ENCODE measurements at regions not wholly inside any gene's neighbourhood (a gene's known extent, or its start where the extent isn't known, plus 50 kb on each side); places are given as distances from the start of the nearest gene placed in this dataset.

- Histone ChIP-seq H3K27me3 (no peaks in the 10 kb centered on the region), H3K36me3 (no peaks in the 10 kb centered on the region), H3K4me1 (no peaks in the 10 kb centered on the region), H3K27ac (no peak overlapping the region), H3K9me3 (no peaks in the 10 kb centered on the region), H3K4me3 (no peak overlapping the region)
- intact Hi-C loops (cut with DNase I; ENCODE audit: low total_unique reads) = no loop called here
- no peak for DNase-seq
- TF ChIP-seq CTCF (IDR thresholded peaks at IDR 0.05) (no peak), POLR2A (IDR thresholded peaks at IDR 0.05) (no peak)
Measured at GRCh38 chrX:20829665-20830491, 544.3 kb upstream of the CNKSR2 start.

DNA sequence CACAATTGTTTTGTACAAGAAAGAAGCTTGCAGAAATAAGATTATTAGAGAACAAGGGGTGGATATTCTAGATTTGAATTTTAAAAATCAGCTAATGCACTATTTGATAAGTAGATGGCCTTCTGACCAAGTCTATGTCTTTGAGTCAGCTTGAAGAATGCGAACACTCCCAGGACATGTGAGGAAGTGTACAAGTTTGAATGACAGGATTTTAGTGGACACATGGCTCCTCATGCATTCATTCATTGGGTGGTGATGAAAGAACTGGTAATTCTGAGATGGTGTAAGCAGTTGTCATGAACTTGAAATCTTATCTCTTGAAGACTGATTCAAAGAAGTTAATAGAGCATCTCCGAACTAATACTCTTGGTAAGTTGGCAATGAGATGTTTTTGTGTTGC is 548.2 kb upstream of the CNKSR2 start:
- no peaks in the 10 kb centered on the region for H3K36me3 ChIP-seq
- H3K4me1 ChIP-seq = no peaks in the 10 kb centered on the region
- H3K9me3 ChIP-seq = no peaks in the 10 kb centered on the region
- H3K27ac ChIP-seq = no peak overlapping the region
- intact Hi-C loops (cut with DNase I; ENCODE audit: low total_unique reads) = no loop called here
- no peak overlapping the region for H3K4me3 ChIP-seq
- no peak for TF ChIP-seq POLR2A (IDR thresholded peaks at IDR 0.05)
- TF ChIP-seq CTCF (IDR thresholded peaks at IDR 0.05) = no peak
- H3K27me3 ChIP-seq = no peaks in the 10 kb centered on the region
- DNase-seq = no peak

- intact Hi-C loops (cut with DNase I; ENCODE audit: low total_unique reads) = no loop called here
- H3K27ac ChIP-seq = no peak overlapping the region
- TF ChIP-seq POLR2A (IDR thresholded peaks at IDR 0.05) (no peak), CTCF (IDR thresholded peaks at IDR 0.05) (no peak)
Measured at GRCh38 chrX:20803971-20804370, 537.3 kb upstream of the RPS6KA3 start.

GRCh38 chrX:20802036-20802435 is 535.3 kb upstream of the RPS6KA3 start:
- TF ChIP-seq POLR2A (IDR thresholded peaks at IDR 0.05) = no peak
- TF ChIP-seq CTCF (IDR thresholded peaks at IDR 0.05) = no peak
- DNase-seq = no peak
- no peak overlapping the region for H3K4me3 ChIP-seq
- H3K36me3 ChIP-seq = no peaks in the 10 kb centered on the region
- intact Hi-C loops (cut with DNase I; ENCODE audit: low total_unique reads) = no loop called here
- H3K4me1 ChIP-seq = no peaks in the 10 kb centered on the region
- H3K27ac ChIP-seq = no peak overlapping the region
- no peaks in the 10 kb centered on the region for H3K27me3 ChIP-seq
- H3K9me3 ChIP-seq = no peaks in the 10 kb centered on the region

More at GRCh38 chrX:20803971-20804370, 537.3 kb upstream of the RPS6KA3 start:
- no peak for DNase-seq
- H3K4me3 ChIP-seq = no peak overlapping the region
- H3K4me1 ChIP-seq = no peaks in the 10 kb centered on the region
- H3K9me3 ChIP-seq = no peaks in the 10 kb centered on the region
- no peaks in the 10 kb centered on the region for H3K36me3 ChIP-seq
- no peaks in the 10 kb centered on the region for H3K27me3 ChIP-seq

GRCh38 chrX:20796450-20796849 is 529.7 kb upstream of the RPS6KA3 start:
- no peaks in the 10 kb centered on the region for H3K27me3 ChIP-seq
- H3K27ac ChIP-seq = no peak overlapping the region
- H3K4me3 ChIP-seq = no peak overlapping the region
- TF ChIP-seq CTCF (IDR thresholded peaks at IDR 0.05) = no peak
- TF ChIP-seq POLR2A (IDR thresholded peaks at IDR 0.05) = no peak
- DNase-seq = no peak
- intact Hi-C loops (cut with DNase I; ENCODE audit: low total_unique reads) = no loop called here
- no peaks in the 10 kb centered on the region for H3K9me3 ChIP-seq
- H3K4me1 ChIP-seq = no peaks in the 10 kb centered on the region
- no peaks in the 10 kb centered on the region for H3K36me3 ChIP-seq
